Subcutaneous abdominal adipose tissue (tissue), 5 donors: ENCODE measurements at regions not wholly inside any gene's neighbourhood (a gene's known extent, or its start where the extent isn't known, plus 50 kb on each side); places are given as distances from the start of the nearest gene placed in this dataset.
"Not testable (repeated sequence)": the region's sequence is repeated elsewhere in the genome, so short reads cannot be mapped to it uniquely, and the experiment has no call there.

ENCODE experiments used
- H3K27ac ChIP-seq: one replicate; pipeline ENCODE4 v1.7.0; 2013; ENCODE audit warnings: low read depth, mild to moderate bottlenecking, inconsistent platforms, low read length, moderate library complexity
- H3K27me3 ChIP-seq, 5 donors: one replicate each; pipeline ENCODE4 v1.7.0; 2013; ENCODE audit warnings: low read length in 5 of 5, inconsistent platforms in 1 of 5; ENCODE audit not compliant: control insufficient read depth in 5 of 5, insufficient read depth in 4 of 5
- H3K36me3 ChIP-seq, 5 donors: one replicate each; pipeline ENCODE4 v1.7.0; 2013; ENCODE audit warnings: low read length in 5 of 5; ENCODE audit not compliant: control insufficient read depth in 5 of 5, insufficient read depth in 5 of 5
- H3K4me1 ChIP-seq, 5 donors: one replicate each; pipeline ENCODE4 v1.7.0; 2013; ENCODE audit warnings: low read length in 5 of 5, mild to moderate bottlenecking in 3 of 5, moderate library complexity in 1 of 5; ENCODE audit not compliant: control insufficient read depth in 5 of 5, insufficient read depth in 5 of 5
- H3K4me3 ChIP-seq, 5 donors: one replicate each; pipeline ENCODE4 v1.7.0; 2013; ENCODE audit warnings: low read length in 5 of 5, low read depth in 1 of 5
- H3K9ac ChIP-seq, 5 donors: one replicate each; pipeline ENCODE4 v1.7.0; 2013; ENCODE audit warnings: low read length in 5 of 5, mild to moderate bottlenecking in 4 of 5, moderate library complexity in 3 of 5
- H3K9me3 ChIP-seq, 5 donors: one replicate each; pipeline ENCODE4 v1.7.0; 2013; ENCODE audit warnings: low read length in 5 of 5; ENCODE audit not compliant: control insufficient read depth in 5 of 5
- donor health status: healthy.
- donor health status: healthy.
- donor health status: healthy.
- donor health status: healthy.
- donor health status: healthy.

- Histone ChIP-seq H3K27ac (no peak overlapping the region), H3K9ac (no peak overlapping the region), H3K27me3 (no peaks in the 10 kb centered on the region), H3K9me3 (no peaks in the 10 kb centered on the region), H3K36me3 (no peaks in the 10 kb centered on the region), H3K4me3 (no peak overlapping the region), H3K4me1 (peaks cover 0 to 4% (median 0%) of the 10 kb centered on the region in 5 donors)
Measured at GRCh38 chr2:187658952-187659525, 104.8 kb upstream of the TFPI start.

- H3K9ac ChIP-seq, H3K4me3 ChIP-seq, H3K27ac ChIP-seq, H3K4me1 ChIP-seq, H3K9me3 ChIP-seq, H3K36me3 ChIP-seq, H3K27me3 ChIP-seq: not testable (repeated sequence)
Measured at GRCh38 chr2:187676050-187676449, 121.8 kb upstream of the TFPI start.

- Histone ChIP-seq H3K27ac (no peak overlapping the region), H3K4me3 (no peak overlapping the region)
Measured at GRCh38 chr2:187679454-187679853, 125.2 kb upstream of the TFPI start.

GRCh38 chr2:187684174-187684573 lies 129.9 kb upstream of the TFPI start:
- H3K27me3 ChIP-seq, result no peaks in the 10 kb centered on the region
- no peaks in the 10 kb centered on the region for H3K36me3 ChIP-seq
- H3K4me1 ChIP-seq, result no peaks in the 10 kb centered on the region
- H3K4me3 ChIP-seq, result no peak overlapping the region
- H3K9me3 ChIP-seq, result no peaks in the 10 kb centered on the region
- no peak overlapping the region for H3K27ac ChIP-seq
- H3K9ac ChIP-seq, result no peak overlapping the region

More at GRCh38 chr2:187679454-187679853, 125.2 kb upstream of the TFPI start:
- Histone ChIP-seq H3K4me1 (no peaks in the 10 kb centered on the region), H3K9me3 (no peaks in the 10 kb centered on the region), H3K27me3 (no peaks in the 10 kb centered on the region), H3K9ac (no peak overlapping the region), H3K36me3 (no peaks in the 10 kb centered on the region)

GRCh38 chr2:187686416-187687024 lies 132.3 kb upstream of the TFPI start:
- Histone ChIP-seq H3K36me3 (no peaks in the 10 kb centered on the region), H3K9me3 (no peaks in the 10 kb centered on the region), H3K4me1 (no peaks in the 10 kb centered on the region), H3K4me3 (no peak overlapping the region), H3K27me3 (no peaks in the 10 kb centered on the region), H3K27ac (no peak overlapping the region), H3K9ac (no peak overlapping the region)

- no peak overlapping the region for H3K9ac ChIP-seq
- no peak overlapping the region for H3K27ac ChIP-seq
- H3K9me3 ChIP-seq, result no peaks in the 10 kb centered on the region
- no peaks in the 10 kb centered on the region for H3K36me3 ChIP-seq
- no peak overlapping the region for H3K4me3 ChIP-seq
- no peaks in the 10 kb centered on the region for H3K27me3 ChIP-seq
- H3K4me1 ChIP-seq, result no peaks in the 10 kb centered on the region
Measured at GRCh38 chr2:187687585-187687984, 133.3 kb upstream of the TFPI start.

GRCh38 chr2:187689372-187689771 lies 135.1 kb upstream of the TFPI start:
- H3K4me3 ChIP-seq, result no peak overlapping the region
- no peaks in the 10 kb centered on the region for H3K27me3 ChIP-seq
- H3K27ac ChIP-seq, result no peak overlapping the region
- no peaks in the 10 kb centered on the region for H3K4me1 ChIP-seq
- H3K9ac ChIP-seq, result no peak overlapping the region
- no peaks in the 10 kb centered on the region for H3K9me3 ChIP-seq
- H3K36me3 ChIP-seq, result no peaks in the 10 kb centered on the region

GRCh38 chr2:187693923-187694322 lies 139.7 kb upstream of the TFPI start:
- Histone ChIP-seq H3K36me3 (no peaks in the 10 kb centered on the region), H3K4me3 (no peak overlapping the region), H3K27ac (no peak overlapping the region), H3K4me1 (no peaks in the 10 kb centered on the region), H3K9ac (no peak overlapping the region), H3K27me3 (no peaks in the 10 kb centered on the region), H3K9me3 (no peaks in the 10 kb centered on the region)

GRCh38 chr2:187696644-187697043 lies 142.4 kb upstream of the TFPI start:
- H3K4me1 ChIP-seq, H3K4me3 ChIP-seq, H3K36me3 ChIP-seq, H3K9me3 ChIP-seq, H3K9ac ChIP-seq, H3K27me3 ChIP-seq, H3K27ac ChIP-seq: not testable (repeated sequence)

GRCh38 chr2:187698374-187699110 lies 144.3 kb upstream of the TFPI start:
- Histone ChIP-seq H3K27ac (no peak overlapping the region), H3K27me3 (no peaks in the 10 kb centered on the region), H3K4me3 (no peak overlapping the region), H3K36me3 (no peaks in the 10 kb centered on the region), H3K9ac (no peak overlapping the region), H3K9me3 (no peaks in the 10 kb centered on the region), H3K4me1 (no peaks in the 10 kb centered on the region)
